NCI-H2196 (cell line): ENCODE measurements at regions not wholly inside any gene's neighbourhood (a gene's known extent, or its start where the extent isn't known, plus 50 kb on each side); places are given as distances from the start of the nearest gene placed in this dataset.
"Not testable (repeated sequence)": the region's sequence is repeated elsewhere in the genome, so short reads cannot be mapped to it uniquely, and the experiment has no call there.

Experiments
- DNase-seq: peaks from one replicate; lab custom pipeline; 2025; ENCODE audit not compliant: unreplicated experiment; lab: John Stamatoyannopoulos, UW

GRCh38 chr6:8819446-8819845 is 384.1 kb upstream of the SLC35B3 start:
- DNase-seq, result no peak

- no peak for DNase-seq
Measured at GRCh38 chr6:8814440-8815000, 379.2 kb upstream of the SLC35B3 start.

GRCh38 chr6:8810325-8810724 is 375.0 kb upstream of the SLC35B3 start:
- no peak for DNase-seq

GRCh38 chr6:8809662-8810061 is 374.3 kb upstream of the SLC35B3 start:
- DNase-seq, result no peak

GRCh38 chr6:8803181-8803760 is 367.9 kb upstream of the SLC35B3 start:
- DNase-seq, result no peak

GRCh38 chr6:8802397-8802796 is 367.1 kb upstream of the SLC35B3 start:
- not testable (repeated sequence) for DNase-seq

- DNase-seq, result no peak
Measured at GRCh38 chr6:8794420-8794819, 359.1 kb upstream of the SLC35B3 start.

GRCh38 chr6:8789878-8790277 is 354.5 kb upstream of the SLC35B3 start:
- DNase-seq, result no peak

- no peak for DNase-seq
Measured at GRCh38 chr6:8785223-8785622, 349.9 kb upstream of the SLC35B3 start.

GRCh38 chr6:8783191-8783590 is 347.8 kb upstream of the SLC35B3 start:
- no peak for DNase-seq

- no peak for DNase-seq
Measured at GRCh38 chr6:8780653-8781052, 345.3 kb upstream of the SLC35B3 start.

GRCh38 chr6:8764733-8765132 is 329.4 kb upstream of the SLC35B3 start:
- no peak for DNase-seq

- DNase-seq, result no peak
Measured at GRCh38 chr6:8760951-8761350, 325.6 kb upstream of the SLC35B3 start.

GRCh38 chr6:8758412-8758811 is 323.1 kb upstream of the SLC35B3 start:
- no peak for DNase-seq

- no peak for DNase-seq
Measured at GRCh38 chr6:8750627-8751026, 315.3 kb upstream of the SLC35B3 start.

- DNase-seq, result no peak
Measured at GRCh38 chr6:8749465-8749864, 314.1 kb upstream of the SLC35B3 start.

GRCh38 chr6:8743170-8743745 is 307.9 kb upstream of the SLC35B3 start:
- DNase-seq, result peak; percentile 54

- DNase-seq, result no peak
Measured at GRCh38 chr6:8739454-8739853, 304.1 kb upstream of the SLC35B3 start.

- DNase-seq, result no peak
Measured at GRCh38 chr6:8738951-8739350, 303.6 kb upstream of the SLC35B3 start.

- DNase-seq, result no peak
Measured at GRCh38 chr6:8736156-8736895, 301.0 kb upstream of the SLC35B3 start.

GRCh38 chr6:8733879-8734278 is 298.5 kb upstream of the SLC35B3 start:
- no peak for DNase-seq

GRCh38 chr6:8731874-8732273 is 296.5 kb upstream of the SLC35B3 start:
- no peak for DNase-seq
